ENCODE measurements at regions not wholly inside any gene's neighbourhood (a gene's known extent, or its start where the extent isn't known, plus 50 kb on each side); places are given as distances from the start of the nearest gene placed in this dataset.
A peak's percentile ranks its signal among the peaks of the same experiment; 100 is the strongest.

DNA sequence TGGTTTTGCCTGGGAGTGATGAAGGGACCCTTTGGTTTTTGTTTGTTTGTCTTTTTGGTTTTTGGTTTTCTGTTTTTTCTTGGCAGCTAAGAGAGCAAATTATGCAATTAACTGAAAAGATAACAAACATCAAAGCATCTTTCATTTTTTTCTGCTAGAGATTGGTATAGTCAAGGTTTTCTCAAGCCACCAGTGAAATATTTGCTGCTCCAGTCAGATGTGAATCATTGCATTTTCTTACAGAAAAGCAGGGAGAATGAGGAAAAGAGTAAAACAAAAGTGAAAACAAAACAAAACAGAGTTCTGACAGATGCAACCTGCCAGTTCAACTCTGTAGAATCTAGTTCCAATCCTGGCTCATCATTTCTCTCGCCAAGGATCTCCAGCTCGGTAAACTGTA is 660.7 kb downstream of the DSC3 start:
- no peak overlapping the region for H3K27ac ChIP-seq
- TF ChIP-seq ZFX (IDR thresholded peaks at IDR 0.05) = no peak
- TF ChIP-seq, protein P1, sequence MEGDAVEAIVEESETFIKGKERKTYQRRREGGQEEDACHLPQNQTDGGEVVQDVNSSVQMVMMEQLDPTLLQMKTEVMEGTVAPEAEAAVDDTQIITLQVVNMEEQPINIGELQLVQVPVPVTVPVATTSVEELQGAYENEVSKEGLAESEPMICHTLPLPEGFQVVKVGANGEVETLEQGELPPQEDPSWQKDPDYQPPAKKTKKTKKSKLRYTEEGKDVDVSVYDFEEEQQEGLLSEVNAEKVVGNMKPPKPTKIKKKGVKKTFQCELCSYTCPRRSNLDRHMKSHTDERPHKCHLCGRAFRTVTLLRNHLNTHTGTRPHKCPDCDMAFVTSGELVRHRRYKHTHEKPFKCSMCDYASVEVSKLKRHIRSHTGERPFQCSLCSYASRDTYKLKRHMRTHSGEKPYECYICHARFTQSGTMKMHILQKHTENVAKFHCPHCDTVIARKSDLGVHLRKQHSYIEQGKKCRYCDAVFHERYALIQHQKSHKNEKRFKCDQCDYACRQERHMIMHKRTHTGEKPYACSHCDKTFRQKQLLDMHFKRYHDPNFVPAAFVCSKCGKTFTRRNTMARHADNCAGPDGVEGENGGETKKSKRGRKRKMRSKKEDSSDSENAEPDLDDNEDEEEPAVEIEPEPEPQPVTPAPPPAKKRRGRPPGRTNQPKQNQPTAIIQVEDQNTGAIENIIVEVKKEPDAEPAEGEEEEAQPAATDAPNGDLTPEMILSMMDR (conservative IDR thresholded peaks at IDR 0.05) = no peak

- no peak overlapping the region for H3K27ac ChIP-seq
- TF ChIP-seq, protein P1 (conservative IDR thresholded peaks at IDR 0.05) = no peak
- TF ChIP-seq ZFX (IDR thresholded peaks at IDR 0.05) = no peak
Measured at GRCh38 chr18:30378097-30378496, 664.4 kb downstream of the DSC3 start.

GRCh38 chr18:30376515-30376914 is 666.0 kb downstream of the DSC3 start:
- TF ChIP-seq, protein P1 (conservative IDR thresholded peaks at IDR 0.05) = peak; percentile 63
- TF ChIP-seq ZFX (IDR thresholded peaks at IDR 0.05) = no peak
- no peak overlapping the region for H3K27ac ChIP-seq

DNA sequence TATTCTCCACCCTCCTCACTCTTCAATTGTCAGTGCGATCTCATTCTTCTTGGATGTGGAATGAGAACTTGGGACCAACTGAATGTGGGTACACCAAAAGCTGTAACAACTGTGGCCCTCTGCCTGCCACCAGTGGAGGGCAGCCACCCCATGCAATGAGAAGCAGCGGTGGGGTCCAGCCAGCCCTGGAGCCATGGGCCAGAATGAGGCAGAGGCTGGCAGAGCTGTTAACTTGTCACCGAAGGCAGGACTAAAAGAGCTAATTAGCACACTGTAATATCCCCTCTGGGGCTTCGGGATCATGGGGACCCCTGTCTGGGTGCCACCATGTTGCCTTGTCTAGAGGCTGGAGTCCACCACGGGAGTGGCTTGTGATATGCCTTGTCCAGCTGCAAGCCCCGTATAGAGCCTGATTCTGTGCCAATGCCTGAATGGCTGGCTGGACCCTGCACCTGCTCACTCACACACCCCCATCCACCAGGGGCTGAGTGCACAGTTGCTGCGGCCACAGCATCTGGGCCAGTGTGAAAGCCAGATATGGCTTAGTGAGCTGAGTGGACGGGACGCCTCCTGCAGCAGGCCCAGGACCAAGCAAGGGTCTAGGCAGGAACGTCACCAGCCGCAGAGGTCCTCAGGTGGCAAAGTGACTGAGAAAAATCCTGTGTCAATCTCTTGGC is 680.5 kb downstream of the DSC3 start:
- TF ChIP-seq, protein P1 (conservative IDR thresholded peaks at IDR 0.05) = no peak
- no peak for TF ChIP-seq ZFX (IDR thresholded peaks at IDR 0.05)

DNA sequence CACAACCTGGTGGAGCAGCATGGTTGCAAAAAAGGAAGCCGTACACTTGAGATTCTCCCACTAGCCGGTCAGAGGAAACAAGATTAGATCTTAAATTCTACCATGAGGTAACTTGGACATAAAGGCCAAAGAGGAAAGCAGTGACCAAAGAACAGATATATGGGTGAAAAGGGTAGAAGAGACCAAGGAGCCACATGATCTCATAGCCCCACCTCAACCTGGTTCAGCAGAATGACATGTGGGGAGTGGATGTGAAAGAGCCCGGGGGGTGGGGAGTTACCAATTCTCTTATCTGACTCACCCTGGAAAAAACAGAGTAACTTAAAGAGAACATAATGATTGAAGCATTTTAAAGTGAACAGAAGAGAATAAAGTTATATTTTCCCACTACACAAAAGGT is 683.0 kb downstream of the DSC3 start:
- H3K27ac ChIP-seq = no peak overlapping the region

More for the DNA sequence above, 680.5 kb downstream of the DSC3 start:
- no peak overlapping the region for H3K27ac ChIP-seq

DNA sequence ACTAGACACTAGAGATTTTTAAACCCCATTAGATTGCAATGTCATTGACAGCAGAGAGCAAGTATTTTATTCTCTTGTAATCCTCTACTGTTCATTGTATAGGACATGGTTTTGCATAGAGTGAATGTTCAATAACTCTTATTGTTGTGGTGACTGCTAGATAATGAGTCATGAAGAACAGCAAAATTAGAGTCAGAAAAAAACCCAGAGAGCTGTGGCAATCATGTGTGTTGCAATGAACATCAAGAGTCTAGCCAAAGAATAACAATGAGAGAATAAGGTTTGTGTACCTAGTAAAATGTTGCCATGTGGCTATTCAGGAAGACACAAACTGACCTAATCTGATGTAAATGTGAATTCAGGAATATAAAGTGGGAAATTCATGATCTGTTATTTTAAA is 684.0 kb downstream of the DSC3 start:
- no peak for TF ChIP-seq ZFX (IDR thresholded peaks at IDR 0.05)
- TF ChIP-seq, protein P1 (conservative IDR thresholded peaks at IDR 0.05) = no peak

More for the DNA sequence above, 683.0 kb downstream of the DSC3 start:
- no peak for TF ChIP-seq ZFX (IDR thresholded peaks at IDR 0.05)
- TF ChIP-seq, protein P1 (conservative IDR thresholded peaks at IDR 0.05) = no peak

DNA sequence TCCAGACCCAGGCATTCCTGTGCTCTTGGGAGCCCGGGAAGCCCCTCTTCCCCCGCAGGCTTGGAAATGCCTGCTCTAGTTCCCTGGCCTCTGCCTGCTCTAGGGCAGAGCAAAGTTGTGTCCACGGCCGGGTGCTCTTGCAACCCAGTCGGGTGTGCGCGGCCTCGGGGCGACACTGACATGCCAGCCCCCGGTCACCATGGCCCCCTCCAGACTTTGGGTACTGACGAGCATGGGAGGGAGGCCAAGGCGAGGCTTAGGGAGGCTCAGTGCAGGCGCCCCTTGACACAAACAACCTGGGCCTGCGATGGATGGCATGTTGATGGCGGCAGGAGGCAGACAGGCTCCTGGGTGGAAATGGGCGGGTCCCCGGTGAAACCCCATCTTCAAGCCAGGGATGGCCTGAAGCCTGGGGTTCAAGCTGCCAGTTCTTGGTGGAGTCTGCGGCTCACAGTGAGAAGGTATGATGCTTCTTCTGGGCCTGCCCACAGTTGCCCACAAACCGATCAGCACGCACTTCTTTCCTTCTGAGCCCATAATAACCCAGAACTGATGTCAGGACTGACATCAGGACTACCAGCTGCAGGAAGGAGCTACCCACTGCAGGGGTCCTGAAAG is 689.9 kb downstream of the DSC3 start:
- TF ChIP-seq, protein P1 (conservative IDR thresholded peaks at IDR 0.05) = no peak
- no peak for TF ChIP-seq ZFX (IDR thresholded peaks at IDR 0.05)
- no peak overlapping the region for H3K27ac ChIP-seq

More for the DNA sequence above, 684.0 kb downstream of the DSC3 start:
- H3K27ac ChIP-seq = no peak overlapping the region
